HG03378 (cell line): ENCODE measurements at regions not wholly inside any gene's neighbourhood (a gene's known extent, or its start where the extent isn't known, plus 50 kb on each side); places are given as distances from the start of the nearest gene placed in this dataset.
A peak's percentile ranks its signal among the peaks of the same experiment; 100 is the strongest.
"Not testable (repeated sequence)": the region's sequence is repeated elsewhere in the genome, so short reads cannot be mapped to it uniquely, and the experiment has no call there.

Source experiments
- ATAC-seq: cut with Tn5 transposase; IDR thresholded peaks from one replicate; pipeline ENCODE4 v1.9.1; 2021; ENCODE audit warnings: mild to moderate bottlenecking, moderate library complexity; ENCODE audit not compliant: unreplicated experiment

DNA sequence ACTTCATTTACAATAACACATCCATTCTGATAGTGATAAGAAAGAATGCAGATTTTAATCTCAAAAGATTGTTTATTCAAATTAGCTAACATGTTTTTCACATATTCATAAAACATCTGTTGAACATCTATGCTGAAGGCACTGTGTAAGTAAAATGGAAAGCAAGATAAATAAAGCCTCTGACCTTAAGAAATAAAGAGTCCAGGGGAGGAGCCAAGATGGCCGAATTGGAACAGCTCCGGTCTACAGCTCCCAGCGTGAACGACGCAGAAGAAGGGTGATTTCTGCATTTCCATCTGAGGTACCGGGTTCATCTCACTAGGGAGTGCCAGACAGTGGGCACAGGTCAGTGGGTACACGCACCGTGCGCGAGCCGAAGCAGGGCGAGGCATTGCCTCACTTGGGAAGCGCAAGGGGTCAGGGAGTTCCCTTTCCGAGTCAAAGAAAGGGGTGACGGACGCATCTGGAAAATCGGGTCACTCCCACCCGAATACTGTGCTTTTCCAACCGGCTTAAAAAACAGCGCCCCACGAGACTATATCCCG is 336.5 kb downstream of the CETN3 start:
- not testable (repeated sequence) for ATAC-seq

GRCh38 chr5:90071656-90072055 is 337.9 kb downstream of the CETN3 start:
- ATAC-seq, result no peak

DNA sequence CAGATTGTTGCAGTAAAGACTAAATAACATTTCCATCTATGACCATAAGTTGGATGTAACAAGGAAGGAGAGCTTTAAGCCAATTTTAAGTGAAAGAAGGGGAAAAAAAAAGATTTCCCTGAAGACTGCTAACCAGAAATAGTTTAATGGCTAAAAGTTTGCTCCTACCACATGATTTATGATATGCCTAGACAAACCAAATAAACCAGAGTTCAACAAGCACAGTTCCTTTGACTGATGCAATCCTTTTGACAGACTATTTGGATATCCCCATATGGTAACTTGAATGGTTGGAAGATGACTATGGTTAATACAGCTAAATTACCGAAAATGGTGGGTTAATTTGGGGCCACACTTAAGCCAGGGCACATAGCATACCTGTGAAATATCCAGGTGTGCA is 338.5 kb downstream of the CETN3 start:
- no peak for ATAC-seq

DNA sequence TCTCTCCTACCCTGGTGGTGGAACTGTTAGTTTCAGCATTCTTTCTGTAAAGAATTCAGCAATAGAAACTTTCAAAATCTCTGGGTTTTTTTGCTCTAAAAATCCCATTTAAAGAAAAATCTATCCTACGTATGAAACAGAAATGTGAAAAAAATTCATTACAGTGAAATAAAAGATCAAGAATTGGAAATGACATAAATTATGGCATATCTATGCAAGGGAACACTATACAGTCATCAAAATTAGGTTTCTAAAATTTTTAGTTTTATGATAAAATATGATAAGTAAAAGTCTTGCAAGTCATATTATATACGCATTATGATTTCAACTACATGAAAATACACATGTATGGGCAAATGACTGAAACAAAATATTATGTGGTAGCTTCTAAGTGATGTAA is 342.6 kb downstream of the CETN3 start:
- no peak for ATAC-seq

- ATAC-seq, result no peak
Observed at GRCh38 chr5:90056911-90057705, 352.4 kb downstream of the CETN3 start.

DNA sequence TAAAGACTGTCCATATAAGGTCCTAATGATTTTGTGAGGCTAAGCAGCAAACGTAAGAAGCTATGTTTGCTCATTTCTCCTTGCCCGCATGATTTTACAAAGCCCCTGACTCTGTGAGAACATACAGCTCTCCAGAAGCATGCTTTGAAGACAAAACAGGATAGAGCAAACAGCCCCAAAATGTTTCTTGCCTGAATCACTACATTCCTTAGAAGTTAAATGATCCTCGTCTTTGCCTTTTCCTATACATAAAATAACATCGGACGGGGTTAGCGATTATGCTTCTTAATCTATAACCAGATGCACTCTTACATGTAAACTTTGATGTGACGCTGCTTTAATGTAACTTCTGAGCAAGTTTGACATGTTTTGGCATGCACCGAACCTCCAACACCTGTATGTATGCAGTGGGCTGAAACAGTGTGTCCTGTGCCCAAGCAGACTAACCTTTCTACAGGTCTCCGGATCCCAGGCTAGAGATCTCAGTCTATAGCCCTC is 353.7 kb downstream of the CETN3 start:
- ATAC-seq, result no peak

DNA sequence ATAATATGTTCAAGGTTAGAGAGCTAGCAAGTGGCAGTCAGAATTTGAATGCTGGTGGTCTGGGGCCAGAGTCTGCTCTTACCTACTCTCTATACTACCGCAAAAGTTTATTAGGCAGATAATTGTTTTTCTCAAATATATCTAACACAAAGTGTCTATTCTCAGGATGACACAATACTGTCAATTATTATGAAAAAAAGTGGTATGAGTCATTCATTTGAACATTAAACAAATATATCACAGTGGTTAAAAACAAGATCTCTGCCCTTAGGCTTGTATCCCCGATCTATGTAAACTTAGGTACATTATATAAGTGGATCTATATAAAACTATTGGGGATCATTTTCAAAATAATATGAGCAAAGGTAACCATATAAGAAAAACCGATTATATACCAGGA is 354.9 kb downstream of the CETN3 start:
- ATAC-seq, result no peak

- ATAC-seq, result no peak
Observed at GRCh38 chr5:90051756-90052155, 357.8 kb downstream of the CETN3 start.

GRCh38 chr5:90050103-90050502 is 359.5 kb downstream of the CETN3 start:
- no peak for ATAC-seq

DNA sequence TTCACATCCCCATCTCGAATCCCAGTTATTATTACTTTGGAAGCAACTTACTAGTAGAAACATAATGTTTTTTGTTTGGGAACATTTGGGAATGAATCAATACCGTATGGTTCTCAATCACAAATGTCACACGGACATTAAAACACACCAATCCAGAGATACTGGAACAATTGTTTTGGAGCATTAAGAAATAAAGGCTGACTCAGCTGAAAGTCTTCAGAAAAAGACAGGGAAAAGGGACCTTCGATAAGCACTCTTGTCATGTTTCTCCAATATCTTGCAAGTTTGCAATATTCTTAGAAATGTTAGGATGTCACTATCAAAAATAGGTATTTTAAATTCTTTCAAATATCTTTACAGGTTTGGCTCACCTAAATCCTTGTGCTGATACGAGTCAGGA is 362.4 kb downstream of the CETN3 start:
- ATAC-seq, result no peak

GRCh38 chr5:90040082-90040481 is 369.5 kb downstream of the CETN3 start:
- ATAC-seq, result not testable (repeated sequence)

- no peak for ATAC-seq
Observed at GRCh38 chr5:90037646-90038045, 371.9 kb downstream of the CETN3 start.

DNA sequence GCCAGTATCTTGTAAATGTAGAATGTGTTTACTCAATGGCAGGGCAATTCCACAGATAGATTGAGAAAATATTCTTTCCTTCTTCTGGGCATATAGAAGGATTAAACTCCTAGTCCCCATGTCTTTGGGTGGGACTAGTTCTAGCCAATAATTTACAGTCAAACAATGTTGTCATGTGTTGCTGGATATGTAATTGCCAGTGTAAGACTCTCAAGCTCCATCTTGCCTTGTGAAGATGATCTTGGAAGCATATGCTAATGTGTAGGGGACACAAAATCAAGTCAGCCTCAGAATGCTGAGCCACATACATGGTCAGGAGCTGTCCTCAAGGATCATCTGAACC is 386.9 kb downstream of the CETN3 start:
- ATAC-seq, result peak; percentile 45

- ATAC-seq, result no peak
Observed at GRCh38 chr5:90022002-90022710, 387.4 kb downstream of the CETN3 start.

DNA sequence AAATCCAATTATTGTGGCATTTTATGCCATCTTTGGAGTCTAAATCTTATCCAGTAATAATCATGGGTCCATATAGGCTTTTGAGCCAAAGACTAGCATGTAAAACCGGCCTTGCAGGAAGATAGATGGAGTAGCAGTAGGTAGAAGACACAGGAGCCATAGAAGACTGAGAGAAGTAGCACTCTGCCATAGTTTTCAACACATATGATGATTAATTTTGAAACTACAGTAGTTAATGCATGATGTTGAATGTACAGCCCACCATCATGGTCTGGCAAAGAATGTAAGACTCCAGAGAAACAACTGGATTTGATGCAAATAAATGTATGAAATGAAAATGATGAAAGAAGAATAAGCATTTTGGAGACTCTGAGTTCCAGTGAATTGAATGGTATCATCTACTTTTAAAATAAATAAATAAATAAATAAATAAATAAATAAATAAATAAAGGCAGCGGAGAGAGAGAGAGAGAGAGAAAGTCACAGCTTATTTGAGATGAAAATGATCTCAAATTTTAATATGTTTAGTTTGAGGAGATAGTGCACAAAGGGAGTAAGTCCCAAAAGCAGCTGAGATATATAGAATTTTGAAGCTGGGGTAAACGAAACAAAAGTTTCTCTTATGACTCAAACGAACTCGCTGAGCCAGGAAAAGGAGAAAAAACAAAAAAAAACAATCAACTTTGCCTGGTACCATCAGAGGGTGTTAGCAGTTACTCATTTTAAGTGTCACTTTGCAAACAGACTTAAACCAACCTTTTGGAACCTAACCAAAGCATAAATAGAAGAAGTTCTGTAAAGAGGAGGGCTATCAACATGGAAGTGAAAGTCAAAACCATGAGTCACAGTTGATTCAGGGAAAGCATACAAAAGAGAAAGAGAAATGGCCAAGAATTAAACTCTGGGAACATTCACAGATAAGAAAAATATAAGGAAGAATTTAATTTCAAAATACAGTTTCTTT is 388.7 kb downstream of the CETN3 start:
- ATAC-seq, result peak; percentile 98

DNA sequence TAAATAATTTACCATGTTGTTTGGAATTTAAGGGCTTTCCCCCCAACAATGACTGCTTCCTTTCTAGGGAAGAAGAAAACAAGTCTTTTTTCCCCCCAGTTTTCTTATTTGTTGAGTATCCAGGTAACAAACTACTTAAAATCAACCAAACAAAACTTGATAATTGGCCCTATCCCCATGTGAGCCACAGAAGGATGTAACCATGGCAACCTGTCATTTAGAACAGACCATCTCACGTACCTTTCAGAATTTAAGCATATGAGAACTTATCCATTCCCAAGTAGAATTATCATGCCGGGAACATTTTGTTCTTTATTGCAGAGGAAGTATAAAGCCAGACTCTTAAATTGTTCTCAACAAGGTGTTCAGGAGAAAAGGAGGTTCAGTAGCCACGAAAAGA is 392.3 kb downstream of the CETN3 start:
- no peak for ATAC-seq

DNA sequence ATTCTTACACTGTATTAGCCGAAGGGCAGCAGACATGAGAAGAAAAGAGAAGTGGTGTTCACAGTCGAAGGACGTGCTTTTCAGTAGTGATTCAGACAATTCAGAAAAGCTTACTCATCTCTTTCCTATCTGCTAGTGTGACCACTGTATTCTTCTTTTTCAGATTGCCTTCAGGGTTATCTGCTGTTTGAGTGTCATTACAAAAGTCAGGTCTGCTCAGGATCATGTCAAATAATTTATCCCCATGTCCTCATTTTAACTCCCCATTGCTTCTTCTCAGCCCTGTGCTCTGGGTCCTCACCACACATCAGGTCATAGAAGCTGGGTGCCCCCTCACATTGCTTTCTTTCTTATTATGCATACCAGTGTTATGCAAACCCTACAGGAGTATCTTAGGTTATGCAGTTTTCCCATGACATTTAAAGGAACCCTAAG is 394.0 kb downstream of the CETN3 start:
- ATAC-seq, result peak; percentile 95

- ATAC-seq, result peak; percentile 80
Observed at GRCh38 chr5:90014420-90014819, 395.1 kb downstream of the CETN3 start.

GRCh38 chr5:90000351-90000750 is 409.2 kb downstream of the CETN3 start:
- ATAC-seq, result no peak

DNA sequence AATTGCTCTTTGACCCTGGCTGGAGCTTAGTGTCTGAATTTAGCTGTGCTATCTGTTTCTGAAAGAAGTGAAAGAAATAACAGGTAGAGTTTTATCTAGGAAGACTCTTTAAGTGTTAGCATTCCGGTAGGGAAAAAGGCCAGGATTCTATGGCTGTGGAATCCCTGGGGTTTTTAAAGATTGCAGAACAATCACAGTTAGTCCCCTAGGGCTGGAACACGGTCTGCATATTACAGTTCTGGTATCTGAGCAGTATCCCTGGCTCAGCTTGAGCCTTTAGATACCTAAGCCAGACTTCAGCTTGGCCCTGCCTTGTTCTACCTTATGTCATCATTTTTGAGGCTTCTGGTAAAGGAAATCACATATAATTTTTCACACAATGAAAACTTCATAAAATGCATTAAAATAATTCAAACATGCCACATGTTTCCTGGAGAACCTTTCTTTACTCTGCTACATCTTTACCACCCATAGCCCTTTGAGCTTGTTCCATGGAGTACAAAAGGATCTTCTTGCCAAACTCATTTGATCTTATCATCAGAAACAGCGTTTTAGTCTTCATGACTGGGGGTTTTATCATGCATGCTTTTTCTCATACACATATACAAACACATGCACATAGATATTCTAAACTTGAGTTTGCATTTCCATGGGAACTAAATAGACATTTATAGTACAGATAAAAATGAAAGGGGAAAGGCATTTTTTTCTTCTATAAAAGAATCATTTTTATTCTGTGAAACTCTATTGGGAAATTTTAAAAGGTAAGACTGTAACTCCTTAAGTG is 410.8 kb downstream of the CETN3 start:
- no peak for ATAC-seq
